GM18951 (cell line): ENCODE measurements at regions not wholly inside any gene's neighbourhood (a gene's known extent, or its start where the extent isn't known, plus 50 kb on each side); places are given as distances from the start of the nearest gene placed in this dataset.
"Not testable (repeated sequence)": the region's sequence is repeated elsewhere in the genome, so short reads cannot be mapped to it uniquely, and the experiment has no call there.

ENCODE experiments used
- POLR2A ChIP-seq: IDR thresholded peaks from 4 replicates; pipeline ENCODE4 v1.6.1; 2011; ENCODE audit warnings: mild to moderate bottlenecking; ENCODE audit not compliant: insufficient read length, insufficient read depth; ENCODE audit errors: extremely low read depth
- in situ Hi-C: fragments of 300-500 bp; cut with MboI; formaldehyde crosslinking; loops from one replicate; pipeline ENCODE4 v1.12.0; 2022; ENCODE audit warnings: low sequenced_read_pairs, mixed read lengths, inconsistent platforms; ENCODE audit not compliant: unreplicated experiment

DNA sequence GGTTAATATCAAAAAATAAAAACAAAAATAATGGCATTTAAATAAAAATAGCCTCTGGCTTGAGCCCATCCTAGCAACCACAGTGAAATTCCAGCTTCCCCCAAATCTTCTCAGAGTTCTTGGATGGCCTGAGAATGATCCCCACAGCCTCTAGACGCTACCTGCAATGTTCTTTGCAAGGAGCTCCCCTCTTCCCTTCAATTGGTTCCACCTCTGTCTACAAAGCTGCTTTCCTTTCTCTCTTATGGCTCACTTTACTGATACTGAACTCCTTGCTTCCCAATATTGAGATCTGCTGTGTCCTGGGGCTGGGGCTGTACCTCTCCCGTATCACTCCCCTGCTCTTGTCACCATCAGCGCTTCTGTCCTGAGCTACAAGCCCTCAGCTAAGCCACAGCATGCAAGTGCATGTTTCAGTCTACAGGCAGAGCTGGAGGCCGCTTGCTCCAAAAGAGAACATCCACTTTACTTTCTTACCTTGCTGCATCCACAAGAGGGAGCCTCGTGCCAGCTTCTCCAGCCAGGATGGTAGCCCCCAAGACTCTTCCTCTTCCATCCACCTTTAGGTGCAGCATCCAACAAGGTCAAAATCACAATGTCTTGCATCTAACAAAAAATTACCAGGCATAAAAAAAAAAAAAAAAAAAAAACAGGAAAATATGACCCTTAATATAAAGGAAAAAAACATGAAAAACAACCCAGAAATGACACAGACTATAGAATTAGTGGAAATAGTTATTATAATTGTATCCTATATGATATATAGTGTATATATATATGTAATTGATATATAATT lies 57.4 kb upstream of the PRSS3 start:
- in situ Hi-C loops, result no loop called here
- TF ChIP-seq POLR2A, result no peak

DNA sequence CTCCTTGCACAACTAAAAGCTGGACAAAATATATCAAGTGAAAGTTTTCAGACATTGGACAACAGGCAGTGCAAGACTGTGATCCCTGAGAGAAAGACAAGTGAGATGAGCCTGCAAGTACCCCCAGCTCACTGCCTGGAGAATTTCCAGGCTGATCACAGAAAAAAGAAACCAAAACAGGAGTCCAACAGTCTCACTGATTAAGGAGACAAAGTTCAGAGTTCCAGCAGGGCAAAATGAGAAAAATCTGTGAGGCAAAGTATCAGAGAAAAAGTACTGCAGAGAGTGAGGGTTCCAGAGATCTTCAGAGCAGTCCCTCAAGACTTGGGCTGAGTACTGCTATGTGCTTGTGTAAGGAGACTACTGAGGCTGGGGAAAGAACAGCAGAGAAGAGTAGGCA lies 56.0 kb upstream of the PRSS3 start:
- in situ Hi-C loops, result no loop called here
- TF ChIP-seq POLR2A, result no peak

DNA sequence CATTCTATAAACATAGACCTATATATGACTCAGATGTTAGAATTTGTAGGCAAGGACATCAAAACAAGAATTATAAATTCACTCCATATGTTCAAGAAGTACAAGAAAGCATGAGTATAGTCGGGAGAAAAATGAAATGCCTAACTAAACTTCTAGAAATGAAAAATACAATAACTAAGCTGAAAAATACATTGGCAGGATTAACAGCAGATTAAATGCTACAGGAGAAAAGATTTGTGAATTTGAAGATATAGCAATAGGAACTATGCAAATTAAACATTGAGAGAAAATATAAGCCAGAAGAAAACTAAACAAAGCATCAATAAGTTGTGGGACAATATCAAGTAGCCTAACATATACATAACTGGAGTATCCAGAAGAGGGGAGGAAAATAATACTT lies 55.3 kb upstream of the PRSS3 start:
- TF ChIP-seq POLR2A, result no peak
- in situ Hi-C loops, result no loop called here

DNA sequence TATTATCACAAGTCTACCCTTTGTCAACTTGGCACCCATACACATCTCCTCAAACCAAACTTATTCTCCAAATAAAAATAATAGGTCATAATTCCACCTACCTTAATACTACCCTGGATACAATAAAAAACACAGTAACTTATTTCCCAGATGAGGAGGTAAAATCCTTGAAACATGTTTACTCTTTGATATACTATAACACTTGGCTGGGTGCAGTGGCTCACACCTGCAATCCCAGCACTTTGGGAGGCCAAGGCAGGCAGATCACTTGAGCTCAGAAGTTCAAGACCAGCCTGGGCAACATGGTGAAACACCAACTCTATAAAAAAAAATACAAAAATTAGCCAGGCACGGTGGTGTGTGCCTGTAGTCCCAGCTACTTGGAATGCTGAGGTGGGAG lies 54.4 kb upstream of the PRSS3 start:
- in situ Hi-C loops, result not testable (repeated sequence)

DNA sequence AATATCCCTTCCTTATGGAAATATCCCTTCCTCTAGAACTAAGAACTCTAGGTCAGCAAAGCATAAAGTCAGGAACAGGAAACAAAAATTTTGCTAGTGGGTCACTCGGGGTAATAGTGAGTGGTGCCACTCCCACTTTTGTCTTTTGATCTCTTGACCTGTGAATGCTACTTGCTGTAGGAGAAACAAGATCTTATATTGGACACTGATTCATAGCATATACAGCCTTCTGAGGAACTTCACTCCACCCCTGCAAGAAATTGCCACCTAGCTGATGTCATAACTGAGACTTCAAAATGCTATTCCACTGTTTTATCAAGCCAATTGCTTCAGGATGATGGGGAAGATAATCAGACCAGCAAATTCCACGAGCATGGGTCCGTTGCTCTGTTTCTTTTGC lies 53.3 kb upstream of the PRSS3 start:
- no peak for TF ChIP-seq POLR2A
- in situ Hi-C loops, result no loop called here

DNA sequence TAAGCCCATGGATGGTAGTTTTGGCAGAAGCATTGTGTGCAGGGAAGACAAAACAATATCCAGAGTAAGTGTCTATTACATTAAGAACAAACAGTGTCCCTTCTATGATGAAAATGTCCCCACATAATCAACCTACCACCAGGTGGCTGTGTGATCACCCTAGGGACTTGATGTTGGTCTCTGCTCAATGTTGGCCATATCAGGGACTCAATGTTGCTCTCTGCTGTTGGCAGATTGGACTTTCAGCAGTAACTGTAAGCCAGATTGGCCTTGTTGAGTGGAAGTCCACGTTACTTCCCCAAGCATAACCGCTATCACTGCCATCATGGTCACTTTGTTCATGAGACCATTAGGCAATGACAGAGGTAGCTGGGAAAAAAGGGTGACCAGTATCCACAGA lies 52.8 kb upstream of the PRSS3 start:
- in situ Hi-C loops, result no loop called here

More for the DNA sequence above, 52.8 kb upstream of the PRSS3 start:
- TF ChIP-seq POLR2A, result no peak
